GM13976 (cell line): ENCODE measurements at regions not wholly inside any gene's neighbourhood (a gene's known extent, or its start where the extent isn't known, plus 50 kb on each side); places are given as distances from the start of the nearest gene placed in this dataset.

Source experiments
- DNase-seq: peaks from one replicate; pipeline ENCODE4 v3.0.0; 2012; ENCODE audit warnings: low spot score
- in situ Hi-C: fragments of 300-500 bp; cut with MboI; formaldehyde crosslinking; loops from one replicate; pipeline ENCODE4 v1.12.0; 2022; ENCODE audit warnings: low sequenced_read_pairs, mixed read lengths, inconsistent platforms; ENCODE audit not compliant: unreplicated experiment
- TF ChIP-seq, protein P1 (sequence below): IDR thresholded peaks from 2 replicates; pipeline ENCODE4 v1.5.1; 2012; ENCODE audit warnings: borderline replicate concordance, mild to moderate bottlenecking; ENCODE audit not compliant: insufficient read depth; ENCODE audit errors: extremely low read depth, missing control alignments, control extremely low read depth

DNA sequence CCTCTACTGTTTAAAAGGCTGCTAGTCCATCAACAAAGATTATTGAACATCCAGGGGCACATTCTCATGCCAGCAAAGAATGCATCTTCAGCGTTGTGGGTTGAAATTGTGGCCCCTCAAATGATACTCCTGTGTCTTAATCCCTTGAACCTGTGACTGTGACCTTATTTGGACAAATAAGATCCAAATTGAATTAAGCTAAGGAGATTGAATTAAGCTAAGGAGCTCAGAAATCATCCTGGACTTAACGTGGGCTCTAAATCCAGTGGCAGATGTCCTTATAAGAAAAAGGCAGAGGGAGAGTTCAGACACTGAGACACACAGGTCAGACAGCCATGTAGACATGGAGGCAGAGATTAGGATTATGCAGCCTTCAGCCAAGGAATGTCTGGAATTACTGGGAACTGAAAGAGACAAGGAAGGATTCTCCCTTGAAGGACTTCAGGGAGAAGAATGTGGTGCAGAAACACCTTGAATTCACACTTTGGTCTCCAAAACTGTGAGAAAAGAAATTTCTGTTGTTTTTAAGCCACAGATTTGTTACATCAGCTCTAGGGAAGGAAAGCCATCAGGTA is 57.3 kb upstream of the SLC24A5 start:
- TF ChIP-seq, protein P1, sequence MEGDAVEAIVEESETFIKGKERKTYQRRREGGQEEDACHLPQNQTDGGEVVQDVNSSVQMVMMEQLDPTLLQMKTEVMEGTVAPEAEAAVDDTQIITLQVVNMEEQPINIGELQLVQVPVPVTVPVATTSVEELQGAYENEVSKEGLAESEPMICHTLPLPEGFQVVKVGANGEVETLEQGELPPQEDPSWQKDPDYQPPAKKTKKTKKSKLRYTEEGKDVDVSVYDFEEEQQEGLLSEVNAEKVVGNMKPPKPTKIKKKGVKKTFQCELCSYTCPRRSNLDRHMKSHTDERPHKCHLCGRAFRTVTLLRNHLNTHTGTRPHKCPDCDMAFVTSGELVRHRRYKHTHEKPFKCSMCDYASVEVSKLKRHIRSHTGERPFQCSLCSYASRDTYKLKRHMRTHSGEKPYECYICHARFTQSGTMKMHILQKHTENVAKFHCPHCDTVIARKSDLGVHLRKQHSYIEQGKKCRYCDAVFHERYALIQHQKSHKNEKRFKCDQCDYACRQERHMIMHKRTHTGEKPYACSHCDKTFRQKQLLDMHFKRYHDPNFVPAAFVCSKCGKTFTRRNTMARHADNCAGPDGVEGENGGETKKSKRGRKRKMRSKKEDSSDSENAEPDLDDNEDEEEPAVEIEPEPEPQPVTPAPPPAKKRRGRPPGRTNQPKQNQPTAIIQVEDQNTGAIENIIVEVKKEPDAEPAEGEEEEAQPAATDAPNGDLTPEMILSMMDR = no peak
- DNase-seq = no peak
- in situ Hi-C loops = no loop called here

DNA sequence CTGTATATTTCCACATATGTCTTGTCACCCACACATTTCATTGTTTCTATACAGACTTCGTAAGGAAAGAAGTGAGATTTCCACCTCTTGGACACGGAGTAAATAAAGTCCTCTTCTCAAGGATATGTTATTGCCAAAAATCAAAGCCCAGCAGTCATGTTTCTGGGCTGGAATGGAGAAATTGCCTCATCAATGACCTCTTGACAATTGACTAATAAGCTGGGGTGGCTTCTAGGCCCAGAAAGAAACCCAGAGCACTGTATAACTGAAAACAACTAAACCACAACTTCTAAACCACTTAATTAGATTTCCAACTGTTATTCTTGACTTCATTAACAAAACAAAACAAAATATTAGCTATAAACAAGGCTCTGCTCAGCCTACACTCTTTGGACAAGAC is 56.4 kb upstream of the SLC24A5 start:
- TF ChIP-seq, protein P1 = no peak
- no peak for DNase-seq
- in situ Hi-C loops = no loop called here

DNA sequence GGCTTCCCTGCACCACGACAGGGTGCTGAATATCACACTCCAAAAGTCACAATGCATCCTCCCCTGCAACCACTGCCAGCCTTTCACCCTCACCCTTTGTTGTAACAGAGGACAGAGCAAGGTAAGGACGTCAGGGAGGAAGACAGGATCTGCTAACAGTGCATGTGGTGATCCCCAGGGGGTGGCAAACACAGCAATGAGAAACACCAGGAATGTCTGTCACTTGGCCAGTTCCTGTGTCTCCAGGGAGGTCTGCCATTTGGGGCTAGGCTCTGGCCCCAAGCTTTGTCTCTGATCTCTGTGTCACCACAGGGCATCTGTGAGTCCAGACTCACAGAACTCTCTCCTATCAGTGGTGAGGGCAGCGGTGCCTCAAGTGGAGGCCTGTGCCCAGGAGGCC is 54.3 kb upstream of the SLC24A5 start:
- in situ Hi-C loops = no loop called here
- no peak for DNase-seq
- TF ChIP-seq, protein P1 = no peak
